ENCODE measurements at regions not wholly inside any gene's neighbourhood (a gene's known extent, or its start where the extent isn't known, plus 50 kb on each side); places are given as distances from the start of the nearest gene placed in this dataset.

DNA sequence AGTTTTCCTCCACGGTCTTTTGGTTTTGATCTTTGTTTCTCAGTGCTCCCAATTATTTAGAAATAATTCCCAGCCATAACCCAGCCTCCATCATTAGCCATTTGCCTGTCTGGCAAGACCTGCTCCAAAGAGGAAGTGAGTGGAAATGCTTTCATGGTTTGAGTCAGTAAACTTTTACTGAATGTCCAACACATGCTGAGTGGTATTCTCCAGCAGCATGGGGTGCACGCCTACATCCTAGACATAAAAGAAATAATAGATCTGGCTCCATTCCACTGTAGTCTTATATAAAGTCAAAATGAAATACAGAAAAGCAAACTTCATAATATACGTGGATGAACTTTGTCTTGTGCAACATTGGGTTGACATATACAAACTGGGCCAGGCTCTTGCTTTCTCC, 757.2 kb downstream of the TLE1 start (continued):
- TF ChIP-seq ERF (CRISPR knock-in tag; IDR thresholded peaks at IDR 0.05) (no peak), SP2 (CRISPR knock-in tag; IDR thresholded peaks at IDR 0.05) (no peak), GMEB1 (CRISPR knock-in tag; IDR thresholded peaks at IDR 0.05; ENCODE audit: borderline replicate concordance) (no peak)

GRCh38 chr9:80931163-80931562, 758.2 kb downstream of the TLE1 start:
- Histone ChIP-seq H3K27ac (ENCODE audit: extremely low read length, insufficient read depth, low read length) (no peak overlapping the region), H3K9me3 (ENCODE audit: low read length) (no peaks in the 10 kb centered on the region; the same call in 1 of the 2 replicates), H3K4me2 (ENCODE audit: low read depth, low read length) (no peak overlapping the region), H2AFZ (ENCODE audit: low read length) (no peak overlapping the region), H3K36me3 (replicated peaks in 1 of 2; ENCODE audit: control insufficient read depth in 1 of 2, insufficient read depth in 2 of 2, low read length in 2 of 2) (no peaks in the 10 kb centered on the region), H3K9ac (ENCODE audit: insufficient read depth, low read depth, low read length) (no peak overlapping the region), H4K20me1 (ENCODE audit: insufficient read depth, low read length) (no peaks in the 10 kb centered on the region), H3K4me1 (ENCODE audit: insufficient read depth, low read length) (no peaks in the 10 kb centered on the region), H3K79me2 (ENCODE audit: insufficient read depth, low read length) (no peaks in the 10 kb centered on the region), H3K27me3 (ENCODE audit: control insufficient read depth in 1 of 2, insufficient read depth in 2 of 2, low read length in 2 of 2) (no peaks in the 10 kb centered on the region), H3K4me3 (replicated peaks in 1 of 3; ENCODE audit: insufficient read depth in 1 of 3, low read depth in 2 of 3, low read length in 3 of 3) (no peak overlapping the region)
- WGBS (ENCODE audit: low lambda C conversion rate), result 46% methylated on average over 3 of the region's 3 CpGs
- no peak for FAIRE-seq
- no peak for ATAC-seq
- CTCF ChIA-PET (ENCODE audit: low intra/inter-chr PET ratio, low total read pairs), result no interaction called here
- POLR2A ChIA-PET, result no interaction called here
- no peak for DNase-seq (ENCODE audit: low spot score)
- no TSS peak for BruUV-seq (replicated peaks)
- in situ Hi-C loops (cut with HindIII; ENCODE audit: extremely low pct_ligation_motif_present, low pct_unique_long_range_greater_than_20kb) (no loop called here), intact Hi-C loops (cut with micrococcal nuclease; ENCODE audit: unreplicated experiment) (no loop called here)
- TF ChIP-seq ARID2 (CRISPR knock-in tag; IDR thresholded peaks at IDR 0.05; ENCODE audit: borderline replicate concordance) (no peak), MED8 (CRISPR knock-in tag; IDR thresholded peaks at IDR 0.05; ENCODE audit: insufficient replicate concordance) (no peak), IKZF5 (CRISPR knock-in tag; IDR thresholded peaks at IDR 0.05) (no peak), CHD4 (IDR thresholded peaks at IDR 0.05; ENCODE audit: borderline replicate concordance, low read length) (no peak), ZNF326 (CRISPR knock-in tag; IDR thresholded peaks at IDR 0.05; ENCODE audit: borderline replicate concordance) (no peak), AGO1 (IDR thresholded peaks at IDR 0.05; ENCODE audit: low read depth, low read length, poor library complexity, severe bottlenecking) (no peak), ZNF704 (CRISPR knock-in tag; IDR thresholded peaks at IDR 0.05; ENCODE audit: borderline replicate concordance) (no peak)
- TF ChIP-seq, protein P1, sequence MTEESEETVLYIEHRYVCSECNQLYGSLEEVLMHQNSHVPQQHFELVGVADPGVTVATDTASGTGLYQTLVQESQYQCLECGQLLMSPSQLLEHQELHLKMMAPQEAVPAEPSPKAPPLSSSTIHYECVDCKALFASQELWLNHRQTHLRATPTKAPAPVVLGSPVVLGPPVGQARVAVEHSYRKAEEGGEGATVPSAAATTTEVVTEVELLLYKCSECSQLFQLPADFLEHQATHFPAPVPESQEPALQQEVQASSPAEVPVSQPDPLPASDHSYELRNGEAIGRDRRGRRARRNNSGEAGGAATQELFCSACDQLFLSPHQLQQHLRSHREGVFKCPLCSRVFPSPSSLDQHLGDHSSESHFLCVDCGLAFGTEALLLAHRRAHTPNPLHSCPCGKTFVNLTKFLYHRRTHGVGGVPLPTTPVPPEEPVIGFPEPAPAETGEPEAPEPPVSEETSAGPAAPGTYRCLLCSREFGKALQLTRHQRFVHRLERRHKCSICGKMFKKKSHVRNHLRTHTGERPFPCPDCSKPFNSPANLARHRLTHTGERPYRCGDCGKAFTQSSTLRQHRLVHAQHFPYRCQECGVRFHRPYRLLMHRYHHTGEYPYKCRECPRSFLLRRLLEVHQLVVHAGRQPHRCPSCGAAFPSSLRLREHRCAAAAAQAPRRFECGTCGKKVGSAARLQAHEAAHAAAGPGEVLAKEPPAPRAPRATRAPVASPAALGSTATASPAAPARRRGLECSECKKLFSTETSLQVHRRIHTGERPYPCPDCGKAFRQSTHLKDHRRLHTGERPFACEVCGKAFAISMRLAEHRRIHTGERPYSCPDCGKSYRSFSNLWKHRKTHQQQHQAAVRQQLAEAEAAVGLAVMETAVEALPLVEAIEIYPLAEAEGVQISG (CRISPR knock-in tag; IDR thresholded peaks at IDR 0.05), result no peak
- TF ChIP-seq, protein P2, sequence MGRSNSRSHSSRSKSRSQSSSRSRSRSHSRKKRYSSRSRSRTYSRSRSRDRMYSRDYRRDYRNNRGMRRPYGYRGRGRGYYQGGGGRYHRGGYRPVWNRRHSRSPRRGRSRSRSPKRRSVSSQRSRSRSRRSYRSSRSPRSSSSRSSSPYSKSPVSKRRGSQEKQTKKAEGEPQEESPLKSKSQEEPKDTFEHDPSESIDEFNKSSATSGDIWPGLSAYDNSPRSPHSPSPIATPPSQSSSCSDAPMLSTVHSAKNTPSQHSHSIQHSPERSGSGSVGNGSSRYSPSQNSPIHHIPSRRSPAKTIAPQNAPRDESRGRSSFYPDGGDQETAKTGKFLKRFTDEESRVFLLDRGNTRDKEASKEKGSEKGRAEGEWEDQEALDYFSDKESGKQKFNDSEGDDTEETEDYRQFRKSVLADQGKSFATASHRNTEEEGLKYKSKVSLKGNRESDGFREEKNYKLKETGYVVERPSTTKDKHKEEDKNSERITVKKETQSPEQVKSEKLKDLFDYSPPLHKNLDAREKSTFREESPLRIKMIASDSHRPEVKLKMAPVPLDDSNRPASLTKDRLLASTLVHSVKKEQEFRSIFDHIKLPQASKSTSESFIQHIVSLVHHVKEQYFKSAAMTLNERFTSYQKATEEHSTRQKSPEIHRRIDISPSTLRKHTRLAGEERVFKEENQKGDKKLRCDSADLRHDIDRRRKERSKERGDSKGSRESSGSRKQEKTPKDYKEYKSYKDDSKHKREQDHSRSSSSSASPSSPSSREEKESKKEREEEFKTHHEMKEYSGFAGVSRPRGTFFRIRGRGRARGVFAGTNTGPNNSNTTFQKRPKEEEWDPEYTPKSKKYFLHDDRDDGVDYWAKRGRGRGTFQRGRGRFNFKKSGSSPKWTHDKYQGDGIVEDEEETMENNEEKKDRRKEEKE (IDR thresholded peaks at IDR 0.05), result no peak
- TF ChIP-seq, protein P3, sequence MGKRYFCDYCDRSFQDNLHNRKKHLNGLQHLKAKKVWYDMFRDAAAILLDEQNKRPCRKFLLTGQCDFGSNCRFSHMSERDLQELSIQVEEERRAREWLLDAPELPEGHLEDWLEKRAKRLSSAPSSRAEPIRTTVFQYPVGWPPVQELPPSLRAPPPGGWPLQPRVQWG (CRISPR knock-in tag; IDR thresholded peaks at IDR 0.05; ENCODE audit: borderline replicate concordance, low read depth), result no peak
